ENCODE measurements at regions not wholly inside any gene's neighbourhood (a gene's known extent, or its start where the extent isn't known, plus 50 kb on each side); places are given as distances from the start of the nearest gene placed in this dataset. TPM values are rescaled to one million over a fixed set of nuclear protein-coding genes. Genes with fewer than 3 reads are reported as not detected.
A peak's percentile ranks its signal among the peaks of the same experiment; 100 is the strongest.

DNA sequence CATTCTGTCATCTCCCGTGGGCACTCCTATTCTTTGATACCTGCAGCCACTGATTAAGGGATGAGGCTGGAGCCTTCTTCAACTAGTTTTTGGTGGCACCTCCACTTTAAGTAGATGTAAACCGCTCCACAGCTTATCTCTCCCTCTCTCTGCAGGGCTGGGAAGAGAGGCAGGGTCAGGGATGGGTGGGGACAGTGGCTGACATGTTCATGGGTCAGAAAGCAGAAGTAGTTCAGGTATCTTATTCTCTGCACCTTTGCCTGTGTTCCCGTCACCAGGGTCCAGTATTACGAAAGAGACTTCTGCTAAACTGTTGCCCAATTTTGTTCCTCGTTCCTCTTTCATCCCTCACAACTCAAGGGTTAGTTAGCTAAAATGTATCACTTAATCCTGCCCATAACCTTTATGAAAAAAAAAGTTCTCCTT, 51.7 kb upstream of the EDEM3 start:
- Histone ChIP-seq H3K36me3 (ENCODE audit: control insufficient read depth in 4 of 4, insufficient read depth in 4 of 4, low read length in 4 of 4) (peaks cover 0 to 29% (median 2%) of the 10 kb centered on the region in 4 donors), H3K4me3 (no peak overlapping the region), H3K9ac (ENCODE audit: insufficient read depth in 1 of 2, low read length in 2 of 2) (no peak overlapping the region), H3K27me3 (ENCODE audit: control insufficient read depth in 3 of 3, insufficient read depth in 3 of 3, low read length in 2 of 3) (peaks cover 0 to 2% (median 0%) of the 10 kb centered on the region in 3 donors), H3K4me1 (ENCODE audit: control insufficient read depth in 5 of 5, insufficient read depth in 5 of 5, low read length in 5 of 5) (peaks cover 0 to 4% (median 0%) of the 10 kb centered on the region in 5 donors), H3K9me3 (ENCODE audit: control insufficient read depth in 4 of 4, insufficient read depth in 3 of 4, low read length in 3 of 4) (no peaks in the 10 kb centered on the region), H3K27ac (ENCODE audit: low read depth in 1 of 2, low read length in 1 of 2) (peak overlapping the region; percentile 7 to 23)
- TF ChIP-seq, protein P1, sequence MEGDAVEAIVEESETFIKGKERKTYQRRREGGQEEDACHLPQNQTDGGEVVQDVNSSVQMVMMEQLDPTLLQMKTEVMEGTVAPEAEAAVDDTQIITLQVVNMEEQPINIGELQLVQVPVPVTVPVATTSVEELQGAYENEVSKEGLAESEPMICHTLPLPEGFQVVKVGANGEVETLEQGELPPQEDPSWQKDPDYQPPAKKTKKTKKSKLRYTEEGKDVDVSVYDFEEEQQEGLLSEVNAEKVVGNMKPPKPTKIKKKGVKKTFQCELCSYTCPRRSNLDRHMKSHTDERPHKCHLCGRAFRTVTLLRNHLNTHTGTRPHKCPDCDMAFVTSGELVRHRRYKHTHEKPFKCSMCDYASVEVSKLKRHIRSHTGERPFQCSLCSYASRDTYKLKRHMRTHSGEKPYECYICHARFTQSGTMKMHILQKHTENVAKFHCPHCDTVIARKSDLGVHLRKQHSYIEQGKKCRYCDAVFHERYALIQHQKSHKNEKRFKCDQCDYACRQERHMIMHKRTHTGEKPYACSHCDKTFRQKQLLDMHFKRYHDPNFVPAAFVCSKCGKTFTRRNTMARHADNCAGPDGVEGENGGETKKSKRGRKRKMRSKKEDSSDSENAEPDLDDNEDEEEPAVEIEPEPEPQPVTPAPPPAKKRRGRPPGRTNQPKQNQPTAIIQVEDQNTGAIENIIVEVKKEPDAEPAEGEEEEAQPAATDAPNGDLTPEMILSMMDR (IDR thresholded peaks at IDR 0.05; ENCODE audit: control extremely low read depth, extremely low read depth) = no peak
- ATAC-seq (ENCODE audit: insufficient read depth, low FRiP score) = peak; percentile 24
- DNase-seq = no peak
- WGBS, 2 donors = 40 to 50% methylated on average over 5 of the region's 5 CpGs

DNA sequence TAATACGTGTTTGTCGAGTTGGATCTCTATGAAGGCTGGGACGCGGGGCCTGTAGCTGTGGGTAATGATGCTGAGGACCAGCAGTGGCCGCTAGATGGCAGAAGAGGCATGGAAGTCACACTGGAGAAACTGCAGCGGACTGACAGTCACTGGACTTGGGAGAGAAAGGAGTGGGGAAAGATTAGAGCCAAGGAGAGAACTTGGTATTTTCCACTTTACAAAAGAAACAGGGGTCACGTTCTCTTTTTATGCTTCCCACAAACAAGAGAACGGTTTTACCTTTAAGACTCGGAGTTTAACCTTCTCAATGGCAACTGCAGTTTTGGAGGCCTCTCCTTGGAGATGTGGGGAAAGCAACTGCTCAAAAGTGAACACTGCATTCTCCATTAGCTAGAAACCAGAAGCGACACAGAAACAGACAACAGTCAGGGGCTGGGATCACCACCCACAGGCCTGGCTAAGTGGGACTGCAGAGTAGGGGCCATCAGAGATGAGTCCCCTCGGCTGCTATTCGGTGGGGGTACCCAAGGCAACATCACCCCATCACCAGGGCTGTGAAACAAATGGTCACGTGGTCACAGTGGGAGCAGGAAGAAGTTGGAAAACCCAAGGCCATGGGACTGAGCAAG, 51.1 kb upstream of the EDEM3 start:
- Histone ChIP-seq H3K27ac (ENCODE audit: low read depth in 1 of 2, low read length in 1 of 2) (peak overlapping the region; percentile 7 to 23), H3K9ac (ENCODE audit: insufficient read depth in 1 of 2, low read length in 2 of 2) (no peak overlapping the region), H3K27me3 (ENCODE audit: control insufficient read depth in 3 of 3, insufficient read depth in 3 of 3, low read length in 2 of 3) (peaks cover 0 to 2% (median 0%) of the 10 kb centered on the region in 3 donors), H3K4me3 (no peak overlapping the region), H3K36me3 (ENCODE audit: control insufficient read depth in 4 of 4, insufficient read depth in 4 of 4, low read length in 4 of 4) (peaks cover 0 to 32% (median 2%) of the 10 kb centered on the region in 4 donors), H3K9me3 (ENCODE audit: control insufficient read depth in 4 of 4, insufficient read depth in 3 of 4, low read length in 3 of 4) (no peaks in the 10 kb centered on the region), H3K4me1 (ENCODE audit: control insufficient read depth in 5 of 5, insufficient read depth in 5 of 5, low read length in 5 of 5) (peaks cover 0 to 1% (median 0%) of the 10 kb centered on the region in 5 donors)
- TF ChIP-seq, protein P1 (IDR thresholded peaks at IDR 0.05; ENCODE audit: control extremely low read depth, extremely low read depth) = peak; percentile 98
- ATAC-seq (ENCODE audit: insufficient read depth, low FRiP score) = peak; percentile 91
- 24 to 29% methylated on average over 13 of the region's 13 CpGs for WGBS, 2 donors
- DNase-seq = peak; percentile 88 to 94 (median 90)

Small RNA genes lying in the stretch of these regions (small RNA-seq; reads per million reads assigned to genes)
- not detected for gene RNU7-13P (ENCODE audit: low replicate concordance)
